GM21423 (cell line): ENCODE measurements at regions not wholly inside any gene's neighbourhood (a gene's known extent, or its start where the extent isn't known, plus 50 kb on each side); places are given as distances from the start of the nearest gene placed in this dataset.
A peak's percentile ranks its signal among the peaks of the same experiment; 100 is the strongest.
"Not testable (repeated sequence)": the region's sequence is repeated elsewhere in the genome, so short reads cannot be mapped to it uniquely, and the experiment has no call there.

ENCODE experiments used
- ATAC-seq: cut with Tn5 transposase; IDR thresholded peaks from one replicate; pipeline ENCODE4 v1.9.1; 2021; ENCODE audit warnings: mild to moderate bottlenecking, moderate library complexity; ENCODE audit not compliant: unreplicated experiment

DNA sequence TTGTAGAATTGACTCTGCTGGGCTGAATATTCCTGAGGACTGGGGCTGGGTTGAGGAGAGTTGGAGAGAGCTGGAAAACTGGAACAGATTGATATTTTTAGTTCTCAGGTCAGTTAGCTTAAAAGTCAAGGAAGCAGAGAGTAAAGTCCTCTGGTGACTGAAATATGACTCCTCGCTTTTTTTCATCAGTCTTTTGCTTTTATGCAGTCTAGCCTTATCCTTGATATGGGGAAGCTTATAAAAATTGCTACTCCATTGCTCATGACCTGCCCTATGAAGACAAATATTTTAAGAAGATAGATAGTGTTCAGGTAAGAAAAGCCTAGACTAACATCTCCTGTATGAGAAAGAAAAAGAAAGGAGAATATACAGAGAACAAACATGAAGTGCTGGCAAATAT, 152.7 kb downstream of the C4orf33 start:
- ATAC-seq, result no peak

DNA sequence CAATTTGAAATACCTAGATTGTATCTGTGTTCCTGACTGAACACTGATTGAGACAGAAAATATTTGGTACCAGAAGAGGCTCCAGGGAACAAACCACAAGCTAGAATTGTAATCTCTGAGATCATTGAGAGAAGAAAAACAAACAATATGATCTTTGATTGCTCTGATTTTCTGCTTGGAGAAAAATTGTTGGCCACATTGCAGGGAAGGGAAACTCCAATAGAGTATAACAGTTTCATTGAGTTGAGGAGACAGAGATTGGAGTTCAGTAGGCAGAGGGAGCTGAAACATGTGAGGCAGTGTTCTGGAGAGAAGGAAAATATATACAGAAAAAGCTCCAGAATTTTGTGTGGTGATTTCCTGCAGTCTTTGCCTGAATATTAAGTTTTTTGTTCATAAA, 158.2 kb downstream of the C4orf33 start:
- no peak for ATAC-seq

DNA sequence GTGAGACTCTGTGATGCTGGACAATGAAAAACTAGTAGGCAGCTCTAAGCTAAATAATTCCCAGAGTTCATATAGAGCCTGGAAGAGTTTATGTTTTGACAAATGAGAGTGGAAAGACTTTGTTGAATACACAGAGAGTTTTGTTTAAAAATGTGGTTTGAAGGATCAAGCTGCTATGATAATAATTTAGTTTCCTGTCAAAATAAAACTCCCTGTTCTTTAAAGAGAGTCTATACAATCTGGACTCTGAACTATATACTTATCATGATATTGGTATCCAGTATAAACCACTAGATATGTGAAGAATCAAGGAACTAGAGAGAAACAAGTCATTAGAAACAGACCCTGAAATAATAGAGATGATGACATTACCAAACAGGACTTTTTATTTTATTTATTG, 158.6 kb downstream of the C4orf33 start:
- no peak for ATAC-seq

DNA sequence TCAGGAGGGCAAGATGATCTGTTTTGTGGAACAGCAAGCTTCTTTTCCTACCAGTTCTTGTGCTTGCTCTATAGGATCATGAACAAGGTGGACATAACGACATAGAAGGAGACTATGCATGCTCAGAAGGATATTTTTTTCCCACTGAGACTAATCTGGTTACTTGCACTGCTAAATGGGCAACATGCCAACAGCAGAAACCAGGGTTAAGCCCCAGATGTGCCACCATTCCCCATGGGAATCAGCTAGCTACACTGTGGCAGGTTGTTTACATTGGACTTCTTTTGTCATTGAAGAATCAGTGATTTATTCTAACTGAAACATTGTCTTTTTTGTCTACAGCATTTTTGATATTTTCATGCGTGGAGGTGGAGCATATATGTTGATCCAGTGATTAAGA, 165.6 kb downstream of the C4orf33 start:
- ATAC-seq, result no peak

DNA sequence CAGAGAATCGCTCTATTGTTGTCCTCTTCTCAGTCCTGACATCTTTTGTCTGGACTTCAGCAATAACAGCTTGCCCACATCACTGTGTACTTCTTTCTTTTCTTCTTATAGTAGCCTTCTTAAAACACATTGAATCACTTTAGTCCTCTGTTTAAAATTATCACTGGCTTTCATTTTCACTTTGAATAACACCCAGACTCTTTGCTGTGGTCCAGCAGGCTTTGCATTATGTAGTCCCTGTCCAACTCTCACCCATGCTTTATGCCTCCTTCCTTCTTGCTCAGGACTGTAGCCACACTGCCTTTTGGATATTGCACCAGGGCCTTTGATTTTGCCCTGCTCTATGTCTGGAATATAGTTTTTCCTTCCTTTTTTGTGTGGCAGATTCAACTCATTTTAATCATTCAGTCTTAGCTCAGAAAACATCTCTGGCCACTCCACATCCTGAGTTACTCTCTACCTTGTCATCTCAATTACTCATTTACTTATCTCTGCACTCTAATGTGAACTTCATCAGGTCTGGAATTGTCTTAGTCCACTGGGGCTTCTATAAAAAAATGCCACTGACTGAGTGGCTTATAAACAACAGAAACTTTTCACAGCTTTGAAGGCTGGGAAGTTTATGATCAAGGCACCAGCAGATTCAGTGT, 168.2 kb downstream of the C4orf33 start:
- ATAC-seq, result peak; percentile 96

DNA sequence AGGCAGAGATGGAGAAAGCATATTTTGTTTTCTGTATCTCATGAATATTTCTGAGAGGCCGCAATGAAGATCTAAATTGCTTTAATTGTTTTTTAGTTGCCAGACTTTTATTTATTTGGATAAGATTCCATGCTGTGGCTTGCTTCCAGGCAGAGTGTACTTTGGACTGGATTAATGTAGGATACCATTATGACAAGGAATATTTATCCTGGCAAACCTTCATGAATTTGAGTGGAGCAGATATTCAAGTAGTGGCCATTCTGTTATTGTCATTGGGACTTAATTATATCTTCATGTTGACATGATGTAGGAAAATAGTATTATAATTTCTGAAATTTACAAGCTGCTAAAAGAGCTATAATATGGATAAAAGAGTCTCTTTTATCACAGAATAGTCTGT, 182.9 kb downstream of the C4orf33 start:
- ATAC-seq, result no peak

DNA sequence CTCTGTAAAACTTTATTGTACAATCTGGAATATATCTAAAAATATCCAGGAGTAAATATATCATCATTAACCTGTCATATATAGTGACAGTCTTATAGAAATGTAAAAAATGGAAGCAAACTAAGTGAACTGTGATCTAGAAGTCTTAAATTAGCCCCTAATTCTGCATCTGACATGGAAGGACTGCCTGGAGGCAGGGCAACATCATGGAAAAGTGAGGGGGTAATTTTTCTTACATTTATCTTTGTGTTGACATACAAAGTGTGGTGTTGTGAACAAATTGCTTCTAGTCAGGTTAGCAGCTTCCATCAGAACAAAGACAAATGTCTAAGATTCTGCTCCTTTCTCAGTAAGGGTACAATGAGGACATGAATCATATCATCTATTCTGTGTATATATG, 186.3 kb downstream of the C4orf33 start:
- no peak for ATAC-seq

DNA sequence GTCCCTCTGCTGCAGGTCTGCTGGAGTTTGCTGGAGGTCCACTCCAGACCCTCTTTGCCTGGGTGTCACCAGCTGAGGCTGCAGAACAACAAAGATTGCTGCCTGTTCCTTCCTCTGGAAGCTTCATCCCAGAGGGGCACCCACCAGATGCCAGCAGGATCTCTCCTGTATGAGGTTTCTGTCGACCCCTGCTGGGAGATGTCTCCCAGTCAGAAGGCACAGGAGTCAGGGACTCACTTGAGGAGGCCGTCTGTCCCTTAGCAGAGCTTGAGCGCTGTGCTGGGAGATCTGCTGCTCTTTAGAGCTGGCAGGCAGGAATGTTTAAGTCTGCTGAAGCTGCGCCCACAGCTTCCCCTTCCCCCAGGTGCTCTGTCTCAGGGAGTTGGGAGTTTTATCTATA, 196.2 kb downstream of the C4orf33 start:
- ATAC-seq, result not testable (repeated sequence)

DNA sequence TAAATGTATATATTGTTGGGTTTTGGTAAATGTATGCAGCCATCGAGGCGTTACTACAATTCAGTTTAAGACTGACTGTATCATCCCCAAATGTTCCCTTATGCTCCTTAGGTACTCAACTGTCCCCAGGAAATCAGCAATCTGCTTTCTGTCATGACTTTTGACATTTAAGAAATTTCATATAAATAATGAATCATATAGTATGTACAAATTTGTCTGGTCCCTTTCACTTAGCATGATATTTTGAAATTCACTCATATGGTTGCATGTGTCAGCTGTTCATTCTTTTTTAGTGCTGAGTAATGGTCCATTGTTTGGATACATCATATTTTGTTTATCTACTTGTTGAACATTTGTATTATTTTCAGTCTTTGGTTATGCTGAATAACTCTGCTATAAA, 218.8 kb downstream of the C4orf33 start:
- ATAC-seq, result no peak

DNA sequence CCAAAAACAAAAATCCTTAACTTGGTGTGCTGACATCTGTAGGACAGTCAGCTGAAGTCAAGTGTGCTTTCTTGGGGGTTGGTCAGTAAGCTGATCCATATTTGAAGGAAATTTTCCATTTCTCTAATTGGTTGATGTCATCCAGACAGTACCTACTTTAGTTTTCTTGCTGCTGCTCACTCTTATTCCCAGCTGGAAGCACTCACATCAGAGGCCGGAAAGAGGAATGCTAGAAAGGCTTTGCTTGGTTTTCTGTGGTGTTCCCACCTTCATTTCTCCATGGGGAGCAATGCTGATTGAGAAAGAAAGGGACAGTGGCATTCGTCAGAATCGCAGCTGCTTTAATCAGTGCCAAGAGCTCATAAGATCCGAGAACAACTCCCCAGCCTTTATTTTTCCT, 227.0 kb downstream of the C4orf33 start:
- ATAC-seq, result no peak

DNA sequence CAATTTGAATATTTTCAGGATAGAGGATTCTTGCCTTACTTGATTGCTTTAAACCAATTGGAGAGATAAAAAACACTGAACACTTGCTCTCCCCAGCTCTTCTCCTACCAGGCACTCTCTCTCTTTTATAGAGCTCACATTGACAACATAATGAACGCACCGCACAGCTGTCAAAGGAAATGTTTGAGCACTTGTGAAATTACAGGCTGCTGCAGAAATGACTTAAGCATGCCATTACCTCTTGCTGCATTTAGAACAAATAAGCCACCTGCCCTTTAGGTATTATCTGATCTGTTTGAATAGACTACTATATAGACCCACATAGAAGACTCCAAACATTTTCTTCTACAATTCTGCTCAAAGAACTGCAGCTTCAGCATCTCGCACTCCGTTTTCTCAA, 227.7 kb downstream of the C4orf33 start:
- no peak for ATAC-seq

DNA sequence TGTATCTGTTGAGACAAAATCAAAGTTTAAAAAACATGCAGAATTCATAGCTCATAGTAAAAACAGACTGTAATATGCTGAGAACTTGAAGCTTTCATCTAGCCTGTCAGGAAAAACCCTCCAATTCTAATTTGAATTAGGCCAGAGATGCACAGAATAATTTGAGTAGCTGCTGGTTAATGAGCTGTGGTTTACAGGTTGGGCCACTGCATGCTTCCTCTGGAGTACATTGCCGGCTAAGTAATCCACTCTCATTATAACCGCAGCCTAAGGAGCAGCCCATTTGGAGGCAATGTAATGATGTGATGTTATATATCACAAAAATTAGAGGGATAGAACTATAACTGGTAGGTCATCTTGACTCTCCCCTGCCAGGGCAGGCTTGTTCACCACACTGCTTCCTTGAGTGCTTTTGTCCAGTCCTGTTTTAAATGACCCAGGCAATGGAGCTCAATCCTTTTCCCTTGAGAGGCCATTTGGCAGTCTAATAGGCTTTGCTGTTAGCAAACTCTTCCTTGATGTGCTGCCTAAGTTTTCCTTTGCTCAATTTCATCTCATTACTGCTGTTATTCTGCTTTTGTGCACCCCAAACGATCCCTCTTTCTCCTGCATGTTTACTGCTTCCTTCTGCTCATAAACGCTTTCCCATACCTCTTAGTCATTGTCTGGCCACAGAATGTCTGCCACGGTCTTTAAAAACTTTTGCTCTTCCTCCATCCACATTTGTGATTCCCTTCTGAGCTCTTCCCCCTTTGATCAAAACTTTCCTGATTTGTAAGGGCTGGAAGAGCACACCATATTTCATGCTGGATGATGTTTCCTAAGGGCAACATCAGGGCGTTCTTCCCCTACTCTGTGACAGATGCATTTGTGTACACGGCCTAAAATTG, 230.9 kb downstream of the C4orf33 start:
- ATAC-seq, result no peak

DNA sequence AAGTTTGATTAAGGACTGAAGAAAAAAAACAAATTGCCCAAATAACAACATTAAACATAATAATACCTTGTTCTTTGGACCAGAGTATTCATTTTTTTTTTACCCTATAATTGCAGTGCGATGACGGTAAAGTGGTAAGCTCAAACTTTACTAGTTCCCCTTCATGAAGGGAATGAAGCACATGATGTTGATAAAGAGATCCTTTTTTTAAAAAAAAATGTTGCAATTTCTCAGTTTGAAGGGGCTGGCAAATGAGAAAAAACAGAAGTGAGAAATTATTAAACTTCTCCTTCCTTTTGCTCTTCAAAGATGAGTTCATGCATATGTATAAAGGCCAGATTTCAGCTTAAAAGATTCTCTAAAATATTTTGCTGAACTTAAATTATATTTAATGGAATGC, 231.7 kb downstream of the C4orf33 start:
- ATAC-seq, result no peak

DNA sequence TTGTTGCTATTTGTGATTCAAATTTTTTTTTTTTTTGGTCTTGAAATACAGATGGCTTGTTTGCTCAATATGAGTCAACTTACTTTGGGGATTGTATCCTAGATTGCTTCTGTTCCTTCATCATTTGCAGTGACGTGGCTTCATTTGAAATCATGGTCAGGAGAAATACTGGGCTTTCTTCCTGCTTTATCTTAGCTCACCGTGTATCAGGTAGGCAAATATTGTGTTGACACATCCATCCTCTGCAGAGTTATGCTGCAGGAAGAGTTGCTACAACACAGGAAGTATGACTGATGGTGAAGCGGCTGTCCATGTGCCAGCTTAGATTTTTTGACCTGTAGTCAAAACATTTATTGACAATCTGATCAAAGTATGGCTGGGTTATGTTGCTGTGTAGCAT, 232.2 kb downstream of the C4orf33 start:
- no peak for ATAC-seq

DNA sequence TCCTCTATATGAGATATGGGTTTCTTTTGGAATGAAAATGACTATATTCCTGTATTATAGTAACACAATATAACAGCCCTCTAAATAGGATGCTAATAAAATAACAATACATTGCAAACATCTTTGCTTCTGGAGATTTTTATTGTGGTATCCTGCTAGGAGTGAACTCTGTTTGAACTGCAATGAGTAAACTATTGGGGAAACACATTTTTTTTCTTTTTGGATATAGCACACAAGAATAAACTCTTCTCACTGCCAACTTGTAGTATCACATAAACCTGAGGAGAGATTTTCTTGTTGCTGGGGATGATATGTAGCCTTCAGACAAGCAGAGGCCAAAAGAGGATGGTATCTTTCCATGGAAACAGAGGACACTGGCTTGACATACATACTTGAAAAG, 238.2 kb downstream of the C4orf33 start:
- no peak for ATAC-seq

DNA sequence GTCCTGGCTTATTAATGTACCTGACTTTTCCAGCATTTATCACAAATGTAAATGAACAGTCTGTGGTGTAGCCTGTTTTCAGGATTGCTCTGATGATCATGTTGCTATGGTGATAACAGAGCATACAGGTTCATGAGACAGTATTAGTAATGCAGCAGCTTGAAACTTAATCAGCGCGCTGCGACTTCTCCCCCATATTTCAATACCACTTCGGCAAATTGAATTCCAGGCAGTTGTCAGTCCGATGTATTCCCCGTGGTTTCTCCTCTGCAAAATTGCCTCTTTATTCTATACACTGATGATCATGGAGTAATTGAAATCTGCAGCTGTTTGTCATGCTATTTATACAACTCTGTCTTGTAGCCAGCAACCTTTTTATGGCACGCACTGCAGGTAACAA, 239.3 kb downstream of the C4orf33 start:
- no peak for ATAC-seq

DNA sequence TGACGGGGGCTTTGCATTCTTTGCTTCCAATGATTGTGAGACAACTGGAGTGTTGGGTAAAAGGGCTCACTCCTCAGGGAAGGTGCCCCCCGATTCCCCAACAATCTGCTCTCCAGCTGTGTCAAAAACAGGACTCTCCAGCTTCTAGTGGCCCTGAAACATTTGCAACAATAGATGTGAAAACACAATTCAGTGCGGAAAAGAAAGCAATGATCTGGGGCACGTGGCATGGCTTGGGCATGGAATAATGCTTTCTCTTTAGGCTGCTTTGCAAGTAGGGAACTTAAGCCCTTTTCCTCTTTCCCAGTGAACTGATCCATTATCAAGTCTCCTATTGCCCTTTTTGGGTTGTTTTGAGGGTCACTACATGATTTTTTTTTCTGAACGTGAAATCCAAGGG, 239.9 kb downstream of the C4orf33 start:
- no peak for ATAC-seq

DNA sequence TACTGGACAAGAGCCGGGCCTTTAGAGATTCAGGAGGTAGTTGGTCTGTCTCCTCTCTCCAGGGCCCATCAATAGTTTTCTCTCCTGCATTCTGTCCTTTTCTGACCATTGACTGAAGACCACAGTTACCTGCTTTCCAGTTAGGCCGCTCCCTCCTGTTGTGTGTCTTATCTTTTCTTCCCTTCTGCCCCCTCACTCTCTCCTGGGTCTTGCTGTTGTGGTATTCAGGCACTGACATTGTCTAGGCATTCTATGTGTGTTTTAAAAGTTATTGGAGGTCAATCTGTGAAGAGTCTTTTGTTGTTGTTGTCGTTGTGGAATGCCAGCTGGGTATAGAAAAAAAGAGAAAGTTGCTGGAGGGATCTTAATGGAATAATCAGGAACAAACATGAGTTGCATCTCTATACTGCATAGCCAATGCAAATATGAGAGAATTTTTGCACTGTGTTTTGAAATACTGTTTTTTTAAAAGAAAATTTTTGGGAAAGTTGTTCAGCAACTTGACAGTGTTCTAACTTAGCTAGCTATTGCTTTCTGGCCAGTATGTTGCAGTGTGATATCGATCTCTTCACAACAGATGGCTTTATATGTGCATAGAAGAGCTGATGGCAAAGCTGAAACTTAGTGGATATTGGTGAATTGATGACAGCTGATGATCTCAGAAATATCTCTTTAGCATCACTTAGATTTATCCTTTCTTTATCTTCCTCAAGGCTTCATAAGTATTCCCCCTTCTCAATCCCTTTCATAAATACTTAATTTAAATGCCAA, 240.7 kb downstream of the C4orf33 start:
- ATAC-seq, result no peak

DNA sequence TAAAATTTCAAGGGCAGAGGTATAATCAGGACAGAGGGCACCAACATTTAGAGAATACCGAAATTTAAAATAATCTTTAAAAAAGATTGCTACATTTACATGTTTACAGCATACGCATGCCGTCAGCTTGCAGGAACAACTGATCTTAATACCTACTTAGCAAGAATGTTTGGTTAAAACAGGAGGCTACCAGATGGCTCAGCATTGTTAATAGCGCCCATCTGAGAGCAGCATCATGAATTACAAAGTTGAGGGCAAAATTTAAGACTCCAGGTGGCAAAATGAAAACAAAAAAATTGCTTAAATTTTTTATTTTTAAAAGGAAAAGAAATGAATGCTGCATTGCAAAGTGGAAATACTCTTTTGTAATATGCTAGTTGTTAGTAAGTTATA, 241.3 kb downstream of the C4orf33 start:
- ATAC-seq, result no peak

DNA sequence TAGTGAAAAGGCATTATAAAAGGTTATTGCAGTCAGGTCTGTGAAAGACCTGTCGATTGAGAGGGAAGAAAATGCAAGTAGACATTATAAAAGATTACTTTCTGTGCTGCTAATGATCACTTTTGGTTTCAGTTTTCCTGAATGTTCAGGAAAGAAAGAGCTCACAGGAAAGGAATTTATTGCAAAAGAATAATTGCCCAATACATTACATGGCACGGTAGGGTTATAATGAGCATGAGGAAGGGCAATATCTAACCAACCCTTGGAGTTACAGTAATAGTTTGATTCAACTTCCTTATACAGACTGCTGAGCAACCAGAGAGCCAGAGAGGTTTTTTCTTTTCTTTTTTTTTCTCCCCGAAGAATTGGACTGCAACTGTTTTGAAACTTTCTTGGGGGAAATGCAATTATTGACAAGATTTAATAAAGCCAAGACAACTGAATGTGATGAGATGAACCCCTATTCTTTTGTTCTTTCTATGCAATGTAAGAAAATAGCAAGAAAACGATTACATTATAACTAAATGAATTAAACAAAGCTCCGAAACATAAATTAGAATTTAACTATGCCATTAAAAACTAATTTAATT, 247.0 kb downstream of the C4orf33 start:
- no peak for ATAC-seq

DNA sequence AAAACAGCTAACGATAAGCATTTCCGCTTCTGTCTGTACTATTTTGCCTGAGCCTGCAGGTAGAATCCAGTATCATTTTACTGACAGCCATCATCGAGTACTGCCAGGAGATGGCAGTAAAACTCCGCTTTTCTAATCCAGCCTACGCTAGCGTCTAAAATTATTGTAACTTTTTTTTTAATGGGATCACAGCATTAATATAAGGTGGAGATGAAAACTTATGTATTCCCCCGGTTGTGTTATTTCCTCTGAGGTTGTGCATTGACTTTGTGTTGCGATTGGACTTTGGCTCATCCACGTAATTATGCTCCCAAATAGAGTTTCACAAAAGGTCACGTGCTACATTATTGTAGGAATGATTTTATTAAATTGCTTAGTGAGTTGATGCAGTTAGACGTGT, 248.1 kb downstream of the C4orf33 start:
- no peak for ATAC-seq
